Glomerular visceral epithelial cell (primary cell): ENCODE measurements at regions not wholly inside any gene's neighbourhood (a gene's known extent, or its start where the extent isn't known, plus 50 kb on each side); places are given as distances from the start of the nearest gene placed in this dataset.

ENCODE experiments used
- DNase-seq: peaks from one replicate; pipeline ENCODE4 v3.0.0-alpha.2; 2016; ENCODE audit errors: extremely low spot score

GRCh38 chr21:31500982-31501381 lies 156.9 kb upstream of the TIAM1 start:
- DNase-seq: no peak

GRCh38 chr21:31500071-31500470 lies 156.0 kb upstream of the TIAM1 start:
- DNase-seq: no peak

DNA sequence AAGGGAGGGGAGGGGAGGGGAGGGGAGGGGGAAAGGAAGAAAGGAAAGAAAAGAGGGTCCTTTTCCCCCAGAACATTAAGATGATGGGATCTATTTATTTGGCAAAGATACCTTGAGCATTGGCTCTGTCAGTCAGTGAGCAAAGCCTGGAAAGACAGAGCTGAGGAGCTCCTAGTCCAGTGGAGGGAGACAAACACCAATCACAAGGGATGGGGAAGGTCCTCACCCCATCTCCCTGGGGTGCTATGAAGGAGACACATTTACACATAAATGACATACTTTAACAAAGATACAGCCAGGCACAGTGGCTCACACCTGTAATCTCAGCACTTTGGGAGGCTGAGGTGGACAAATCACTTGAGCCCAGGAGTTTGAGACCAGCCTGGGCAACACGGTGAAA lies 154.9 kb upstream of the TIAM1 start:
- DNase-seq: no peak

DNA sequence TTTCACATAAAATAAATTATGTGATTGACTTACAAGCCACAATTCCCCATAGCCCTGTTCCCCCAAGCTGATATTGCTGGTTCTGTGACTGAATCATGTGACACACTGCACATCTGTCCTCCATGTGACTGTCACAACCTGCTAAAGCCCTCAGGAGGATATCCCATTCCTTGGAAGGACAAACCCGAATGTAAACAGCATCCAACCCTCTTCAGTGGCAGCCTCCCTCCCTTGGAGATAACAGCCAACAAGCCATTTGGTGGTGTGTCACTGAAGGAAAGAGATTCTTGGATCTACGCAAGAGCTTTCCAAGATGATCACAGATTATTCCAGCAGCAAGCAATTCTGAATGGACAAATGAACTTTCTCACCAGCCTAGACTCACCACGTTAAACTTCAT lies 153.9 kb upstream of the TIAM1 start:
- DNase-seq: no peak

- DNase-seq: no peak
These were observed 149.4 kb upstream of the TIAM1 start for GRCh38 chr21:31493350-31493880.

DNA sequence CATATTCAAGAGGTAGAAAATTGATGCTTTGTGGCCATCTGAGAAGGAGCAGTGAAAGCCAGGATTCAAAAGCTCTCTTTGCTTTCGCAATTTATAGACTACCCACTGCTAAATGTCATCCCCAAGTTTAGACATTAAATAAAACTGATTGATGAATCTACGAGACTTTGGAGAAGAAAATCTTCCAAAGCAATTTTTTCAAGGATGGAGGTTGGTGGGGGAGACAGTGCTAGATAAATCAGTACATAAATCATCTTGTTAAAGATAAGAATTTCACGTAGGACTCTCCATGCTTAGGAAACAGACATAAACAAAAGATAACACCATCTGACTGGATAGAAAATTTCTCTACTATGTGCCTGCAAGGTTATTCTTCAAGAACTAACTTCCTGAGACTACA lies 147.6 kb upstream of the TIAM1 start:
- no peak for DNase-seq

GRCh38 chr21:31490443-31490842 lies 146.4 kb upstream of the TIAM1 start:
- DNase-seq: no peak

DNA sequence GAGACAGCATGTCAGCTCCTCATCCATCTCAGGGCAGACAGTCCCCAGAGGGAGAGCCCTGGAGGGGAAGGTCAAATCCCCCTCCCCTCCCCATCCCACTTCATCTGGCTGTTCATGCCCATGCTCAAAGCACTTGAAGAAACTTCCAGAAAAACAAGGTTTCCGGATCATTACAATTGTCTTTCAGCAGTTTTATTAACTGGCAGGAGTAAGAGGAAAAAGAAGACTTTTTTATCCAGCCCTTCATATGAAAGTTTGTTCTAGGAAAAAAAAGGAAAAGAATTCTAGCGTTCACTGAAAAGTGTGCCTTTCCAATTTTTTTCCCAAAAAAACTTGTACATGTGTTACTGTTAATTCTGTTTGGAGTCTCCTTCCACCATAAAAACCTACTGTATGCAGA lies 145.7 kb upstream of the TIAM1 start:
- DNase-seq: no peak

DNA sequence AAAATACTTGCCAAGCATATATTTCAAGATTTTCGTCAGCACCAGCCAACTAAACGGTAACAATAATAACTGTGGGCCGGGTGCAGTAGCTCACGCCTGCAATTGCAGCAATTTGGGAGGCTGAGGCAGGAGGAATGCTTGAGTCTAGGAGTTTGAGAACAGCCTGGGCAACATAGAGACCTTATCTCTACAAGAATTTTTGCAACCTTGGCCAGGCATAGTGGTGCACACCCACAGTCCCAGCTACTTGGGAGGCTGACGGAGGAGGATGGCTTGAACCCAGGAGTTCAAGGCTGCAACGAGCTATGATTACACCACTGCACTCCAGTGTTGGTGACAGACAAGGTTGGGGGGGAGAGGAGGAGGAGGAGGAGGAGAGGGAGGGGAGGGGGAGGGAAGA lies 145.0 kb upstream of the TIAM1 start:
- no peak for DNase-seq

- no peak for DNase-seq
These were observed 140.2 kb upstream of the TIAM1 start for GRCh38 chr21:31484219-31484618.

GRCh38 chr21:31483146-31483545 lies 139.1 kb upstream of the TIAM1 start:
- no peak for DNase-seq

GRCh38 chr21:31482460-31482859 lies 138.4 kb upstream of the TIAM1 start:
- no peak for DNase-seq

GRCh38 chr21:31480228-31480627 lies 136.2 kb upstream of the TIAM1 start:
- no peak for DNase-seq

- no peak for DNase-seq
These were observed 135.7 kb upstream of the TIAM1 start for GRCh38 chr21:31479714-31480113.

GRCh38 chr21:31479222-31479621 lies 135.2 kb upstream of the TIAM1 start:
- DNase-seq: no peak

- DNase-seq: no peak
These were observed 132.4 kb upstream of the TIAM1 start for GRCh38 chr21:31476263-31477022.

- no peak for DNase-seq
These were observed 131.2 kb upstream of the TIAM1 start for GRCh38 chr21:31475223-31475622.

GRCh38 chr21:31473685-31474345 lies 129.8 kb upstream of the TIAM1 start:
- DNase-seq: no peak

DNA sequence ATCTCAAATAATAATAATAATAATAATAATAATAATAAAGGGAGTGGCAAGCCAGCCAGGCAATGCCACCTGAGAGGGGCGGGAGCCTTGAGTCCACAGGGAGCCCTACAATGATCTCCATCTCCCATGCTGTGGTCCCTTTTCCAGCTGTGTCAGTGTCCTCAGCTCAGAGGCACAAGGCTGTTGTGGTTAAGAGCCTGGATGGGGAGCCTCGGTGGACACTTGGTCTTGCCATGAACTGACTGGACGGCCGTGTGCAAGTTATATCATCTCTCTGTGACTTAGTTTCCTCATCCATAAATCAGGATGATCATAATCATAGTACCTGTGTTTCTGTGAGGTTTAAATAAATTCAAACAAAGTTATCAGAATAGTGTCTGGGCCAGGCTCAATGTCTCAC lies 127.8 kb upstream of the TIAM1 start:
- no peak for DNase-seq

DNA sequence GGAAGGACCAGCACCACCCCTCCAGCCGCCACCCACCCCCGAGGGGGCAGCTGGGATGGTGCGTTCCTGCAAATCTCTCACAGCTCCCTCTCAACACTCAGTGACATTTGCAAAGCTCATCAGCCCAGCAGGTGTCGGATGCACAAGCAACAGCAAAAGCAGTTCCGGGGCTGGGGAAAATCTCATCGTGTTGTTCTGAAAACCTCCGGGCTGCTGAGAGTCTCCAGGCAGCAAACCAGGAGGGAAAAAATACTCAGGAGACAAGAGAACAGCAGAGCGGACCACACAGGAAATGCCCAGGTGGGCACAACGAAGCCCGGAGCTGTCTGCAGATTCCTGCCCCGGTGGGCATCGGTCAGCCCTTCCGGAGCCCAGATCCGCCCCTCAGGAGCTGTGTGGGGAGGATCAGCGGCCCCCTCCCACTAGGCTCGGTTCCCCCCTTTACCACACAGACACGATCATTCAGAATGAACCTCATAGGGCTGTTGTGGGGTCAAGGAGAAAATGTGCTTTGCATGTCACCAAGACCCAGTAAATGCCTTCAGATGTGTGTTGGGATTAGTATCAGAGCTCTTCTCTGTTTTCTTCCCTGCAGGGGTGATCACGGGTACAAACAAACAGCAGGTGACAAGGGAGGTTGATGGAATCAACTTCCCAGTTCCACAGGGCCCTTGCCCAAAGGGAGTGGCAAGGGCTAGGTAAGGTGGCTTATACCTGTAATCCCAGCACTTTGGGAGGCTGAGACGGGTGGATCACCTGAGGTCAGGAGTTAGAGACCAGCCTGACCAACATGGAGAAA lies 127.0 kb upstream of the TIAM1 start:
- no peak for DNase-seq

- DNase-seq: no peak
These were observed 116.9 kb upstream of the TIAM1 start for GRCh38 chr21:31460980-31461379.

DNA sequence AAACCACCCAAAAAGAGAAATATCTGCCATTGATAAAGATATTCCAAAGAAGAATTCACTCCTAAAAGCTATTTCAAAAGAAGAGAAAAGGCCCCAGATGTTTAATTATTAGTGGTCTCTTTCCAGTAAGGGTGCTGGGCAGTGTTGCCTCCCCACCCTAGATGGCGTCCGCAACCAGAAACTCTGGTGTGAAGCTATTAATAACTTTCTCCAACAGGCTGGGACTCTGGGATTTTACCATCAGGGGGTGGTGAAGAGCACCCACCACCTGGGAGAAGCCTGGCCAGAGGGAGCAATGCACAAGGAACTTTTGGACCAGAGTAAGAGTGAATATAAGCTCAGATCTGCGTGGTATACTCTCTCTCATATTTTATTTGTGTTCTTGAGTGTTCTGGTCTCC lies 115.4 kb upstream of the TIAM1 start:
- no peak for DNase-seq

GRCh38 chr21:31457675-31458074 lies 113.6 kb upstream of the TIAM1 start:
- no peak for DNase-seq
